GM18502 (cell line): ENCODE measurements at regions not wholly inside any gene's neighbourhood (a gene's known extent, or its start where the extent isn't known, plus 50 kb on each side); places are given as distances from the start of the nearest gene placed in this dataset.
"Not testable (repeated sequence)": the region's sequence is repeated elsewhere in the genome, so short reads cannot be mapped to it uniquely, and the experiment has no call there.

Experiments
- ATAC-seq: cut with Tn5 transposase; IDR thresholded peaks from one replicate; pipeline ENCODE4 v1.9.1; 2021; ENCODE audit warnings: mild to moderate bottlenecking; ENCODE audit not compliant: unreplicated experiment, poor library complexity

DNA sequence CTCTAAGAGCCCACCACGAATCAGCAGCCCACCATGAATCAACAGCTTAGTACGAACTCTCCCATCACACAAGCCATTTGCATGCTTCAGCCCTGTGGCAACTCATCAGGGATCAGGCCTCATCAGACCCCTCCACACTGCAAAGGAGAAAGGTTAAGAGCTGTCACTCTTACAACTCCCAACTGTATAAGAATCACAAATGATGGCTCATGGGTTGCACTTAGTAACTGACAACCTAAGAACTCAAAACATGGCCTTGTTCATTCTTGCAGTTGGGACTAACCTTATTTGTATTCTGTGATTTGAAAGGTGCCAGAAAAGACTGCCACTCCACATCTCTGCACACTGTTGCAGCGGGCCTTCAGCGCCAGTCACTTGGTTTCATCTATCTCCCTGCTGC, 149.1 kb upstream of the ZNF366 start:
- no peak for ATAC-seq

DNA sequence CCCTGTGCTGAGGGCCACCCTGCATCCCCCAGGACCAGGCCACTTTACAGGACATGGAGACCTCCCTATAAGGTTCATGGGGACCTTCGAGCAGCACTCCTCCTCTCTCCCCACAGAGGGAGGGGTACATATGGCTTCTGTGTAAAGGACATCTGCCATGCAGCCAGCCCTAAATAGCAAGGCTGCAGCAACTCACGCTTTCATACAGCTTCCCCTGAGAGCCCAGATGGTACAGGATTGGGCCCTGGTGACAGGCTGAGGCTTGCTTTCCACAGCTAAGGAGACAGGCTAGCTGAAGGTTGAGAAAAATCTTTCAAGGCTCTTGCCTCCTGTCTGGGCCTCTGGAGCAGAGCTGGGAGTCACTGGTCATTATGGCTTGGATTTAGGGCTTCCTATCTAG, 147.0 kb upstream of the ZNF366 start:
- ATAC-seq: no peak

DNA sequence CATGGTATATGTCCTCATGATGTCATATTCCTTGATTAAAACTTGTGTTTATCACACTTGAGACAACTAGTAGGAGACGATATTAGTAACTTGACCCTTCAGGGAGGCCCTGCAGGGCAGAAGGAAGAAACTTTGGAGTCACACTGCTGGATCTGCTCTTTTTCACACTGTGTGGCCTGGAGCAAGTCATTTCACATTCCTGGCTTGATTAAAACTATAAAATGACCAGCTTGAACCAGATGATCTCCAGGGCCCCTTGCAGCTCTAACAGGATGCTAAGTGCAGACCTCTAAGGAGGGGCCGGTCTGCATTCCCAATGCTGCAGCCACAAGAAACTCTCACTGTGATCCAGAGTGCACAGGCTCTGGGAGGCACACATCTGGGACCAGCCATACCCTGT, 146.4 kb upstream of the ZNF366 start:
- no peak for ATAC-seq

DNA sequence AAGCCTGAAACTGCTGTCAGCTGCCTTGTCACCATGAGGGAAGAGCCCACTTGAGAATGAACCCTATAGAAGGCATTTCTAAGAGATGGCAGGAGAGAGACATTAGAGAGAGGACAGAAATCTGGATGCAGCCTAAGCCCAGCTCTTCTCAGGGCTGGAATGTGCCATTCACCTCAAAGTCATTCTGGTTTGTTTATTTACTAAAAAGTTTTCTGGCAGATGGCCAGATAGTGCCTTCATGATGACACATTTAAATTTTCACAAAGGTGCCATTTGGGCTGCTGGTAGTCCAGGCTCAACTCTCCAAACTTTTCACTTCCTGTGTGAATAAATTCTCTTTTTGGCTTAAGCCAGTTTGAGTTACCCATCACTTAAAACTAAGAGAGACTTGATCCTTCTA, 144.6 kb upstream of the ZNF366 start:
- ATAC-seq: no peak

DNA sequence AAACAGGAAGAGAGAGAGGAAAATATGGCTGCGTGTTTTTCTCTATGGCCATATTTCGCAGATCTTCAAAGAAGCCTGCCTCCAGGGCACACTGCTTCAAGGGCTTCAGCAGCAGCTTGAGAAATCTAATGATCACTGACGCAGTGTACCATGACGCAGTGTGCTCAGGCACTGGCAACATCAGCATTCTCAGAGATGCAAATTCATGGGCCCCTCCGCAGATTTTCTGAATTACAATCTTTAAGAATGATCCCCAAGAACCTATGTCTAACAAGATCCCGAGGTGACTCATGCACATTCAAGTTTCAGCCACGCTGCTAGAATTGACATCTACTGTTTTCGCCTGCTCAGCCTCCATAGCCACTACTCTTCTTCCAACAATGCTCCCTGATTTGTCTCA, 143.9 kb upstream of the ZNF366 start:
- no peak for ATAC-seq

DNA sequence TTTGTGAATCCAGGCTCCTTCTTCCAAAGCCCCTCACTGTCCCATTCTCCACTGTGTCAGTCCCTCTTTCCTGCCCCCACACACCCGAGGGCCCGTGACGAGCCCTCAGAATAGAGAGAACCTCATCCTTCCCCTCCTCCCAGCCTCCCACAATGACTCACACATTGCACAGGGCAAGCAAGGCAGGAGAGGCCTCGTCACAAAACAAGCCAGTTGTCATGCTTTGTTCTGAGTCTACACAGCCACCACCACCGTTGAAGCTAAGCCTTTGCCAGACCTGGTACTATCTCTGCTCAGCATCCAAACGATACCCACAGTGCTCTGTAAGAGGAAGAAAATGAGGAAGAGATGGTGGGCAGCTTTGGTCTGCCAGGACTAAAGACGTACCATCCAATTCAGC, 142.2 kb upstream of the ZNF366 start:
- no peak for ATAC-seq

DNA sequence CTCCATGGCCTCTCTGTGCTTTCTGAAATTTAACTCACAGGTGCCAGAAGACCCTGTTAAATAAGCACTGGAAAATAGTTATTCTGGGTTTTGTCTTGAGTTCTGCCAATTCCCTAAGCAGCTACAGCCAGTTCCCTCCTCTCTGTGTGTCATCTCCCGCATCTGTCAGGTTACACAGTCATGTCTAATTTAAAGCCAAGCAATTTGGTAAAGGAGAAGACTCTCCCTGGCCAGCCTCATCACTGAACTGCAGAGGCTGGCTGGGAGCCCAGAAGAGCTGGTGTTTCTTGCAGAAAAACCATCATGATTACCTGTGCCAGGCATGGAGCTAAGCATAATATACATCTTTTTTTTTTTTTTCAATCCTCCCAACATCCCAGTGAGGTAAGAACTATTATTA, 141.3 kb upstream of the ZNF366 start:
- ATAC-seq: no peak

DNA sequence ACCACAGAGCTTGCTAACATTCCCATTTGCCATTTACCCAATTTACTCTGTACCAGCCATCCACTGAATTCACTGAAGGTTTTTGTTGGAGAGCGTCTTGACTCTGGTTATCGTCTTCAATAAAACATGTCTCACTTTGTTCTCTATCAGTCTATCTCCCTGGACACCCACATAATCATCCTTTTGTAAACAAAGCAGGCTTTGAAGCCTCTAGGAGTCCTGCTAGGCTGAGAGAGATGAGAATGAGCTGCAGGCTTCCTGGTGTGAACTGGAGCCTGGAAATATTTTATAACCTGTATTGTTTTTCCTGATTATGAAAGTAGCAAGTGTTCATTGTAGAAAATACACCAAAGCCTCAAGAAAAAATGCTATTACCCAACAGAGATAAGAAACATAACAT, 140.6 kb upstream of the ZNF366 start:
- no peak for ATAC-seq

DNA sequence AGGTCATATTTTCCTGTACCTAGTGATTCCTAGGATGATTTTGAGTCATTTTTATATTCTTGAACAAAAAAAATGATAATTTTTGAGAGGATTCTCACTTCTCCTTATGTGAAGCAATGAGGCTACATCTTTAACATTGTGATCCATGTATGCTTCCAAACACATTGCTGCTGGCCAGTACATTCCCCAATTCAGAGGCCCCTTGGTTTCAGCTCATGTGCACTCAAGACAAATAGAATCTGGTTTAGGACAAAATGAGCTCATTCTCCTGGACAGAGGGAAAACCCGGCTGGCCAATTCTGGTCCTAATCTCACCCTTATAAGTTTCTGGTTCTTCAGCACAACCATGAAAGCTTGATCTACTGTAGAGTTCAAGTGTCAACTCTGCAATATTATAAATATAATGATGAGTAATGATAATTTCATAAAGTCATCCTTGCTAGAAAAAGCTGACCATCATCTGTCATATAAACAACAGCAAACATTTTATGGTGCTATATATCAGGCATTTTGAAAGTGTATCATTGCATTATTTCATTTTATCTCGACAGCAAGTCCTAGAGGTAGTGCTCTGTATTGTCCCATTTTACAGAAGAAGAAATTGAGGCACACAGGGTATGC, 139.1 kb upstream of the ZNF366 start:
- no peak for ATAC-seq

DNA sequence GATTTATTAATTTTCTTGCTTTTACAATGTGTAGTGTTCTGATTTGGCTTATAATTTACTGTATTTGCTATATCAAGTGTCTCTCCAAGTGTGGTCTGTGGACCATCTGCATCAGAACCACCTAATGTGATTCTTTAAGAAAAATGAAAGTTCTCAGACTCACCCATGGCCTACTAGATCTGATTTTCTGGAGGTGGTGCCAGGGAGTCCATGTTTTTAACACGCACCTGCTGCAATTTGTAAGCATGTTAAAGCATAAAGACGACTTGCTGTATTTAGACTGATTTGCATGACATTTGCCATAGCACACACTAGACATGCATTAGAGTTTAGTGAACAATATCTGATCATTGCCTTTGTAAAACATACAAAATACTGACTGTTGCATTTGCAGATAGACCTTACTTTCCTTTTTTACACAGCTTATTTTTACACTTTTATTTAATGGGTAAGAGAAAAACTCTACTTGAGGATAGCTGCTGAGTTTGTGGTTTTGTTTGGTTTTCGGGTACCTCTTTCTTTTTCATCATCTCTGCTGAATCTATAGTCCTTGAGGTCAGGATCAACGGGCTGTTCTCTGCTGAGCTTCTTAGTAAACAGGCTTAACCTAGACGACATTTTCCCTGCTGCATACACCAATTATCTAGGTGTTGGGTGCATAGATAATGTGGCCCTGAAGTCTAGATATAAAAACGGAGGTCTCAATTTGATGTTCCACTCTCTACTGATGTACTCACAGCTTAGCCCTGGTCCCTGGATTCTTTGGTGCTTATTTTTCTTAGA, 138.0 kb upstream of the ZNF366 start:
- no peak for ATAC-seq

DNA sequence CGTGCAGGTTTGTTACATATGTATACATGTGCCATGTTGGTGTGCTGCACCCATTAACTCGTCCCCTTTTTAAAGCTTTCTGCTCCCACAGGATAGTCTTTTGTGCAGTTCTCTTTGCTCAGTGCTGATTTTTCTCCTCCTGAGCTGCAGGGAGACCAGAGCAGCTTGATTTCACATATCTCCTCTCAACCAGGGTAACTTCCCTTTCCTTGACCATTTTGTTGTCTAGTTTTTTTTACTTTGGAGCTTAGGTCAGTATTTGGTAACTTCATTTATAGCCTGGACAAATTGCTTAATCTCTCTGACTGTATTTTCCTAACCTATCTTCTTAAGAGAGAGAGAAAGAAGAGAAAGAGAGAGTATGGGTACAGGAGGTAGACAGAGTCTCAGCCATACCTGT, 137.1 kb upstream of the ZNF366 start:
- ATAC-seq: no peak

DNA sequence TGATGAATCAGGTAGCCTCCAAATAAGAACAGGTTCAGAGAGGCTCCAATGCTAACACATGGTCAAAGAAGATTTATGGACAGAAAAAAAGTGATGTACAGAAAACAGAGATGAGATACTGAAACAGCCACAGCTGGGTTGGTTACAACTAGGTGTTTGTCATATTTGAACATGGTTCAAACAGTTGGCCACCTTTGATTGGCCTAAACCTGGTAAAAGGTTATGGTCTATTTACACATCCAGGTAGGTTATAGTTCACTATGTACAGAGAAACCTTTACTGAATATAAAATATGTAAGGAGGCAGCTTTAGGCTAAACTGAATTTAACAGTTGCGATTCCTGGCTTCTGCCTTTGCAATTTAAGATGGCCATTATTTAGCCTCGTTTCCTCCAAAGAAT, 134.0 kb upstream of the ZNF366 start:
- no peak for ATAC-seq

DNA sequence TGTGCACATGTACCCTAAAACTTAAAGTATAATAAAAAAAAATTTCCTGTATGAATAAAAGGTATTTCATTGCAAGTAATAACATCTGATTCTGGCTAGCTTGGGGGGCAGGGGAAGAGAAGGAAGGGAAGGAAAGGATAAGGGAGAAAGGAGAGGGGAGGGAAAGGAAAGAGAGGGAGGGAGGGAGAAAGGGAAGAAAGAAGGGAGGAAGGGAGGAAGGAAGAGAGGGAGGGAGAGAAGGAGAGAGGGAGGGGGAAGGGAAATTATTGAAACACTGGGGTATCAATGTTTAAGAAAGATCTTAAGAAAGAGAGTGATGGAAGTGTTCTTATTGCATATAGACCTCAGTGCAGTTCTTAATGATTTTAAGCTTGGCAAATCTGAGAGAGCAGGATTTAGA, 129.8 kb upstream of the ZNF366 start:
- no peak for ATAC-seq

DNA sequence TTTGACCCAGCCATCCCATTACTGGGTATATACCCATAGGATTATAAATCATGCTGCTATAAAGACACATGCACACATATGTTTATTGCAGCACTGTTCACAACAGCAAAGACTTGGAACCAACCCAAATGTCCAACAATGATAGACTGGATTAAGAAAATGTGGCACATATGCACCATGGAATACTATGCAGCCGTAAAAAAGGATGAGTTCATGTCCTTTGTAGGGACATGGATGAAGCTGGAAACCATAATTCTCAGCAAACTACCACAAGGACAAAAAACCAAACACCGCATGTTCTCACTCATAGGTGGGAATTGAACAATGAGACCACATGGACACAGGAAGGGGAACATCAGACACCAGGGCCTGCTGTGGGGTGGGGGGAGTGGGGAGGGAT, 129.4 kb upstream of the ZNF366 start:
- not testable (repeated sequence) for ATAC-seq

DNA sequence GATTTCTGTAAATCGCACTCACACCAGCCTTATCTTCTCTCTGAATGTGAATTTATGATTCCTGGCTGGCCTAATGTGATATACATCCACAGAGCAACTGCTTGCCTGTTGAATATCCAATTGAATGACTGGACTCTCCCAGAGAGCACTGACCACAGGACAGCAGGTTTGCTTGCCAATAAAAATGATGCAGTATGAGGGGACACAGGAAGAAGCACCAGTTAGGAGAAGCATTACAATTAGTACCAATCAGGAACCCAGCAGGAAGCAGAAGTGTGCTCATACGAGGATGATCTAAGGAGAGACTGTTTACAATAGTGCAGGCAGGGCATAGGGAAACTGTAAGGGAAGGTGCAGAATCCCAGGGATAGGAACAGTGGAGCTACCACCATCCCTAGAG, 127.2 kb upstream of the ZNF366 start:
- no peak for ATAC-seq

DNA sequence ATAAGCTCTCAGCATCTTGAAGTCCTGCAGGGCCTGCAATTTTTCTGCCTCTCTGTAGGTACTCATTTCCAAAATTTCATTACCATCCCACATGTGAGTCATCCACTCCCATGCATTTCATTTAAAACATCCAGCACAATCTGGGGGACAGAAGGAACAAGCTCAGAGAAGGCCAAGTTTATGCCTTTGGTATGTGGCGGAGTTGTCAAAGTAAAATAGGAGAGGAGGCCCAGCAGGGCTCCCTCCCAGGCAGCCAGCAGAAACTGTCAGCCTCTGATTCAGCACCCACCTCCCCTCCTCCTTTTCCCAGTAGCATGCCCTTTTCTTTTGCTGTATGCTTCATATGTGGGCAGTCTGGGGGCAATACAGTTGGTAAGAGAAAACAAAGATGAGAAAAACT, 126.4 kb upstream of the ZNF366 start:
- no peak for ATAC-seq

DNA sequence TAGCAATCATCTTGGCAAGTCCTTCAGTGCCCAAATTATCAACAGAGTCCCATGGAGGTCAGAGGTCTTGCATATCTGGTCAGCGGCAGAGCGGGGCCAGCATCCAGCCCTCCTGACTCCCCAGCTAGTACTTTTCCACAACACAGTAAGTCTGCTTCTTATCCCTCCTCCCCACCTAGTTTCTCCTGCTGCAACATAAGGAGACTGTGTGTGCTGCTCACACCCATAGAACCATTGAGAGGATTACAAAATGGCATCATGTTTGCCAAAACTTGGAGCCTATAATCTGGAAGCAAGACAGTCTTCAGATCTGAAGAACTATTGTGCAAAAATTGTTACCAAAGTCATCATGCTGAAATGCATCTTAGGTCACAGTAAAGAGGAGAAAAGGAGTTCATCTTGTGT, 125.8 kb upstream of the ZNF366 start:
- ATAC-seq: no peak

DNA sequence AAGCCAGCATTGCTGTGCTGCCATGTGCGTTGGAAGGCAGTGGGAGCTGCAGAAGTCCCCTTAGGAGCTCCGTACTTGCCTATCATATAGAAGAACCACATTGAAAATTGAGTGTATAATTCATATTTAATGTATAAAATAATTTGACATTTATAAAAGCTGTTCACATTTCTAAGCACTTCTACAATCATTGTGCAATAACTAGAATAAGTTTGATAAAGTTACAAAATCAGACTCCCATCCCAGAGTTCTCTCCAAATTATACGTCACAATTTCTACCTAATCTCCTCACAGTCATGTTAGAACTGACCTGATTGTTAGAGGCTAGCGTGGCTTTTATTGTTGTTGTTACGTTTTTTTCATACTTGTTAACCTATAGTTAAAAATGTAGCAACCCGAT, 123.5 kb upstream of the ZNF366 start:
- ATAC-seq: no peak

DNA sequence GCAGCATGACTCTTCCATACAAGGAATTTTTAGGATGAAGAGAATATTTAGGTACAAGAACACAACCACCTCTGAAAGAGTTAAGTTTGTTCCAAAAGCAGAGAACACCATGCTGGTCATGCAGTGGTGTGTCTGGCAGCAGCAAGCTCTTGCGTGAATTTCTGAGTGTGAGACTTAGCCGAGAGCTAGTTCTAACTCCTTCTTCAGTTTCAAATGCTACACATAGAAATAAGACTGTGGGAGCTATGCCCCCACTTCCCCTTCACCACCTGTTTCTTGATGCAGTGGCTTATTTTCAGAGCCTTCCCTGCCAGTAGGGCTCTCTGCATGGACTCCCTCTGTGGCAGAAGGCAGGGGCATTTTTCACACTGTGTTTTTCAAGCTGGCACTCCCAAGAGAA, 122.9 kb upstream of the ZNF366 start:
- ATAC-seq: no peak

DNA sequence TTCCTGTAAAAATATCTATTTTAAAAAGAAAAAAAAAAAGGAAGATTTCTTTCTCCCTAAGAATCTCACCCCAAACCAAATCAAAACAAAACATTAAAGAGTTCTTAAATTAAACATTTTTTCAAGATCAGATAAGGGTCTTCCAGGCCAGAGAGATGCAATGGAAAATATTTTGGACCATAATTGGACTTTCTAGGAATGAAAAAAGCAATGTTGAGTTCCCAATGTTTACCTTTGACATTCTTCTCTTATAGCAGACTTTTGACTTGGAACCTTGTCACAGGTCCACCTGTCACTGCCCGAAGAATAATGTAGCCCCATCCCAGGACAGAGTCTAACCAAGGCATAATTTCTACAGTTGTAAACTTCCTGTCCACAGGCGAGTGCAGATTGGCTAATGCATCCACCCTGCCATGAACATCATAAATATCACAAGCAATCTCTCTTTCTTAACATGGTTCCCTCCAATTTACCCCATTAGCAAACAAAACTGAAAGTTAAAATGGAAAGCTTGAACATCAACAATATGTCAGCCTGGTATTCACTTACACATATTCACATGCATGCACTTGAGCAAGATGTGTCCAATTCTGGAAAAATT, 121.7 kb upstream of the ZNF366 start:
- no peak for ATAC-seq

DNA sequence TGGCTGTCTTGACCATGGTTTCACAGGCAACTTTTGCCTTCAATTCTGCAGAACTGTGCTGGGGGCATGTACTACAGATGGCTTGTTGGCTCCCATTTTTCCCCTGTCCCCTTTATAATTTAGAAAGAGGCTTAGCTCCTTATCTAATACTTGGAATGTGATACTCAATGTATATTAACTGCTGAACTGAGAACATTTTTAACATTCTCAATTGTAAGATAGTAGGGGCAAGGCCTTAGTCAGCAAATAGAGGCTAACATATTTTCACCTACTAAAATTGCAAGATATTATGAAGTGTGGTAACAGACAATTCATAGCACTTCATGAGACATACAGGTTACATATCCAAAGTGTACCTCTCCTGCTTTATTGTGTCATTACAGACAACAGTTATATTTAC, 118.1 kb upstream of the ZNF366 start:
- ATAC-seq: no peak
